Calu3 (cell line): ENCODE measurements at regions not wholly inside any gene's neighbourhood (a gene's known extent, or its start where the extent isn't known, plus 50 kb on each side); places are given as distances from the start of the nearest gene placed in this dataset.

Source experiments
- BruUV-seq: library from RNA; stranded (reverse); fragments of 400-500 nt; replicated peaks from 2 replicates; lab custom pipeline; 2021; lab: Mats Ljungman, UMichigan
- CTCF ChIA-PET: fragments of 300-600 bp; sonication (Branson Sonifier 250); formaldehyde crosslinking; loops from one replicate; lab custom pipeline; 2022; ENCODE audit warnings: antibody characterized with exemption; lab: Charles Lee
- DNase-seq: peaks from one replicate; pipeline ENCODE4 v3.0.0; 2022
- H3K27ac Mint-ChIP-seq: one replicate; pipeline ENCODE4 v1.8.0; 2022; ENCODE audit warnings: mixed read lengths; ENCODE audit not compliant: unreplicated experiment
- H3K27me3 Mint-ChIP-seq: one replicate; pipeline ENCODE4 v1.8.0; 2022; ENCODE audit warnings: mixed read lengths; ENCODE audit not compliant: unreplicated experiment
- H3K36me3 Mint-ChIP-seq: one replicate; pipeline ENCODE4 v1.8.0; 2022; ENCODE audit warnings: mild to moderate bottlenecking, moderate library complexity, mixed read lengths; ENCODE audit not compliant: insufficient read depth, unreplicated experiment
- H3K4me1 Mint-ChIP-seq: one replicate; pipeline ENCODE4 v1.8.0; 2022; ENCODE audit warnings: mild to moderate bottlenecking, low read depth, mixed read lengths; ENCODE audit not compliant: unreplicated experiment
- H3K4me3 Mint-ChIP-seq: one replicate; pipeline ENCODE4 v1.8.0; 2022; ENCODE audit warnings: mild to moderate bottlenecking, low read depth, moderate library complexity, mixed read lengths; ENCODE audit not compliant: unreplicated experiment
- H3K9me3 Mint-ChIP-seq: one replicate; pipeline ENCODE4 v1.8.0; 2022; ENCODE audit warnings: low read depth, mixed read lengths; ENCODE audit not compliant: unreplicated experiment
- intact Hi-C: fragments of 100-400 bp; cut with micrococcal nuclease; formaldehyde crosslinking; loops from one replicate; pipeline ENCODE4 v1.10.0; 2022; ENCODE audit not compliant: unreplicated experiment
- TF ChIP-seq, protein P1 (sequence below): fragments of 200-600 bp; IDR thresholded peaks from one replicate; pipeline ENCODE4 v1.8.0; 2022; ENCODE audit warnings: antibody characterized with exemption; ENCODE audit not compliant: unreplicated experiment

DNA sequence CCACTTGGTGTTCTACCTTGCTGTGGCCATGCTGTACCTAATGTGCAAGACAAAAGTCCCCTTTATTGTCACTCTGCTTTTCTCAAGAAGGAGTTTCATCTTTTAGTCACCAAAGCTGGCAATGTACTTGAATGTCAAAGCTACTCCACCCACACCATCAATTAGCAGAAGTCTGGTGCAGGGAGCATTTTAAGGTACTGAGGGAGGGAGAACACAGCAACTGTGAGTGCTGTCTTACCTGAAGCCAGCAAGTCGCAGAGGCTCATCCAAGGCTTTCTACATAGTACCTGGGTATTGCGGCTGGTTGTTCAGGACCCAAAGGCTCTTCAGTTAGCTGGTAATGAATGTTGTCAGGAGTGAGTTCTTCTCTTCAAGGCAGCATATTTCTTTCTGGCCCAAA lies 820.4 kb downstream of the OTOL1 start:
- BruUV-seq, result no TSS peak
- no peak overlapping the region for H3K4me3 Mint-ChIP-seq
- no peak overlapping the region for H3K27ac Mint-ChIP-seq
- no peaks in the 10 kb centered on the region for H3K27me3 Mint-ChIP-seq
- H3K4me1 Mint-ChIP-seq, result no peaks in the 10 kb centered on the region
- TF ChIP-seq, protein P1, sequence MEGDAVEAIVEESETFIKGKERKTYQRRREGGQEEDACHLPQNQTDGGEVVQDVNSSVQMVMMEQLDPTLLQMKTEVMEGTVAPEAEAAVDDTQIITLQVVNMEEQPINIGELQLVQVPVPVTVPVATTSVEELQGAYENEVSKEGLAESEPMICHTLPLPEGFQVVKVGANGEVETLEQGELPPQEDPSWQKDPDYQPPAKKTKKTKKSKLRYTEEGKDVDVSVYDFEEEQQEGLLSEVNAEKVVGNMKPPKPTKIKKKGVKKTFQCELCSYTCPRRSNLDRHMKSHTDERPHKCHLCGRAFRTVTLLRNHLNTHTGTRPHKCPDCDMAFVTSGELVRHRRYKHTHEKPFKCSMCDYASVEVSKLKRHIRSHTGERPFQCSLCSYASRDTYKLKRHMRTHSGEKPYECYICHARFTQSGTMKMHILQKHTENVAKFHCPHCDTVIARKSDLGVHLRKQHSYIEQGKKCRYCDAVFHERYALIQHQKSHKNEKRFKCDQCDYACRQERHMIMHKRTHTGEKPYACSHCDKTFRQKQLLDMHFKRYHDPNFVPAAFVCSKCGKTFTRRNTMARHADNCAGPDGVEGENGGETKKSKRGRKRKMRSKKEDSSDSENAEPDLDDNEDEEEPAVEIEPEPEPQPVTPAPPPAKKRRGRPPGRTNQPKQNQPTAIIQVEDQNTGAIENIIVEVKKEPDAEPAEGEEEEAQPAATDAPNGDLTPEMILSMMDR, result no peak
- intact Hi-C loops, result no loop called here
- H3K36me3 Mint-ChIP-seq, result no peaks in the 10 kb centered on the region
- CTCF ChIA-PET, result no interaction called here
- no peaks in the 10 kb centered on the region for H3K9me3 Mint-ChIP-seq
- DNase-seq, result no peak

GRCh38 chr3:162328649-162329048 lies 832.0 kb downstream of the OTOL1 start:
- Mint-ChIP-seq H3K4me1 (no peaks in the 10 kb centered on the region), H3K27me3 (no peaks in the 10 kb centered on the region), H3K27ac (no peak overlapping the region), H3K9me3 (peaks cover 8% of the 10 kb centered on the region), H3K36me3 (no peaks in the 10 kb centered on the region), H3K4me3 (no peak overlapping the region)
- TF ChIP-seq, protein P1, result no peak
- CTCF ChIA-PET, result no interaction called here
- intact Hi-C loops, result no loop called here
- no peak for DNase-seq
- BruUV-seq, result no TSS peak

DNA sequence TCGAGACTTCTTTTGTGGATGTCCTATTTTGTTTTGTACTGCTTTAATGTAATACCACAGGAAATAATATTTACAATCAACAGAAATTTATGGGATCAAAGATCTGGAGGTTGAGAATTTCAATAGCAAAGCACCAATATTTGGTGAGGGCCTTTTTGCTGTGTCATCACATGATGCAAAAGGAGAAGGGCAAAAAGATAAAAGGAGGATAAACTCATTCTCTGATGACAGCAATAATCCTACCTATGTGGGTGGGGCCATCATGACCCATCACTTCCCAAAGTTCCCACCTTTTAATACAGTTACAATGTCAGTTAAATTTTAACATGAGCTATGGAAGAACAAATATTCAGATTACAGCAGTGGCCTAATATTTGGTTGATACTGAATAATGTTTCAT lies 832.9 kb downstream of the OTOL1 start:
- Mint-ChIP-seq H3K27me3 (no peaks in the 10 kb centered on the region), H3K27ac (no peak overlapping the region), H3K4me3 (no peak overlapping the region), H3K36me3 (no peaks in the 10 kb centered on the region), H3K4me1 (no peaks in the 10 kb centered on the region), H3K9me3 (peaks cover 11% of the 10 kb centered on the region)
- TF ChIP-seq, protein P1, result no peak
- DNase-seq, result no peak
- CTCF ChIA-PET, result no interaction called here
- no TSS peak for BruUV-seq
- intact Hi-C loops, result no loop called here

- H3K27ac Mint-ChIP-seq, result no peak overlapping the region
- CTCF ChIA-PET, result interaction anchor here (0.6 kb wide), 1 partner anchor 136 kb away, joined by 3 read pairs; no protein-coding TSS in a partner anchor
- TF ChIP-seq, protein P1, result no peak
- H3K27me3 Mint-ChIP-seq, result no peaks in the 10 kb centered on the region
- no peaks in the 10 kb centered on the region for H3K36me3 Mint-ChIP-seq
- DNase-seq, result no peak
- no TSS peak for BruUV-seq
- intact Hi-C loops, result no loop called here
- H3K4me1 Mint-ChIP-seq, result no peaks in the 10 kb centered on the region
- H3K9me3 Mint-ChIP-seq, result peaks cover 7% of the 10 kb centered on the region
- H3K4me3 Mint-ChIP-seq, result no peak overlapping the region
Measured at GRCh38 chr3:162332344-162332743, 835.7 kb downstream of the OTOL1 start.
